SW 1271 (cell line): ENCODE measurements at regions not wholly inside any gene's neighbourhood (a gene's known extent, or its start where the extent isn't known, plus 50 kb on each side); places are given as distances from the start of the nearest gene placed in this dataset.

Experiments used
- DNase-seq, 2 experiments: peaks; one replicate each; lab custom pipeline; 2025; lab: John Stamatoyannopoulos, UW

GRCh38 chr2:55973673-55974072 is 50.1 kb upstream of the EFEMP1 start:
- DNase-seq = no peak

- DNase-seq = no peak
These were observed 53.1 kb upstream of the EFEMP1 start for GRCh38 chr2:55976681-55977080.

GRCh38 chr2:55985406-55985805 is 61.8 kb upstream of the EFEMP1 start:
- no peak for DNase-seq

GRCh38 chr2:55986001-55986400 is 62.4 kb upstream of the EFEMP1 start:
- no peak for DNase-seq

- DNase-seq = no peak
These were observed 63.3 kb upstream of the EFEMP1 start for GRCh38 chr2:55986700-55987440.

DNA sequence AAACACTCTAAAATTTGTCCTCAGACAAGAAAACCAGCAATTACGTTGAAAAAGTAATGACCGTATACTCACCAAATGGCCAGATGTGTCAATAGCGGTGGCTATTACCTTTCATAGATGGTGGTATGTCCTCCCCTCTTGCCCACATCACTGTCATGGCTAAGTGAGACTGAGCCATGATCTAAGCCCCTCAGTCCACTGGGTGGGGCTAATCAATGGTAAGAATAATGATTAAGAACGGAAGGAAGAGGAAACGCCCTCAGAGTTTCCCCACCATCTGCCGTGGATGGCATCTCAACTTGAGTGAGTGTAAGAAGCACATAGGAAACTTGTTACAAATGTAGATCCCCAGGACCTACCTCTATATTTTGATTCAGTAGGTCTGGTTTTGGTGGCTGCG is 65.8 kb upstream of the EFEMP1 start:
- DNase-seq = no peak

GRCh38 chr2:55992455-55992854 is 68.9 kb upstream of the EFEMP1 start:
- DNase-seq = peak; percentile 63 to 81

DNA sequence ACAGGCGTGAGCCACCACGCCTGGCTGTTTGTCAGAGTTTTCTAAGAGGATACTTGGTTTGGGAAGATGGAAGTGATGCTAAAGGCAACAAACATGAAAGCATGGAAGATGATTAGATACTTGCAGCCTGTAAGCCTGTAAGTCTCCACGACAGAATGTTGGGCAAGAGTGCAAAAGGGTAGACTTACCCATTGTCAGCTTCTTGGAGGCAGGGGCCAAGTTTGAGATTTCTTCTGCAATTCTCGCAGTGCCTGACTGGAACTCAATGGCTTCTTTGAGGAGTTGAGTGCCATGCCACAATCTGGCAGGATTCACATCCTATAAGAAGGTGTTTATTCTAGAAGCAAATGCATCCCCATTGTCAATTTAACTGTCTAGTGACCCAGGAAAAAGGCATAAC is 70.1 kb upstream of the EFEMP1 start:
- DNase-seq = no peak

DNA sequence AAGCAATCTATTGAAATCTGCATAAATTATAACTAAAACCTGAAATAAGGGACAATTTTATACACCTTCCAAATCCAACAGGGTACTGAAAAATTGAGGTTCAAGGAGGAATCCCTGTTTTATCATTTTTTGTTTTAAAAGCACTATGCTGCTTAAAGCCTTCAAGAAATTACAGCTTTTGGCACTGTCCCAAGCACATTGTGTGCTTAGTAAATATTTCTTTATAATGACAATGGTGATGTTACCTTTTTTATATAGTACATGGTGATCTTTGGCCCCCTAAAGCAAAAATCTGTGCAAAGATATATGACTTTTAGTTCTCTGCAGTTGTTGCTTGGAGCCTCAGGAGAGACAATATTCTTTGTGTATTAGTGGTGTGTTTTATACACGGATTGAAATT is 71.6 kb upstream of the EFEMP1 start:
- DNase-seq = no peak

DNA sequence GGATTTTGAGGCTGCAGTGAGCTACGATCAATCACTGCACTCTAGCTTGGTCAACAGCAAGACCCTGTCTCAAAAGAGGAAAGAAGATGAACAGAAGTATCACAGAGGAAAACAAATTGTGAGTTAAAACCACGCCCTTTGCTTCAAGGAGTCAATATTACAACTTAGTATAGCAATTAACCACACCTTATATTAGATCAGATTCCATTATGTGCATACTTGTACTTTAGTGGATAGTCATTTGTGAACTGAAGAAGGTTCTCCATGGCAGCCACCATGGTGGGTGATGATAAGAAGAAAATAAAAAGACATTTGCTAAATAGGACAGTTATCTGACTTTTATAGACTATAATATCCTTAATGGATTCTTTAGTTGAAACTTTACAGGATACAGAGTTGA is 72.3 kb upstream of the EFEMP1 start:
- DNase-seq = no peak

GRCh38 chr2:55999231-55999630 is 75.6 kb upstream of the EFEMP1 start:
- DNase-seq = no peak

DNA sequence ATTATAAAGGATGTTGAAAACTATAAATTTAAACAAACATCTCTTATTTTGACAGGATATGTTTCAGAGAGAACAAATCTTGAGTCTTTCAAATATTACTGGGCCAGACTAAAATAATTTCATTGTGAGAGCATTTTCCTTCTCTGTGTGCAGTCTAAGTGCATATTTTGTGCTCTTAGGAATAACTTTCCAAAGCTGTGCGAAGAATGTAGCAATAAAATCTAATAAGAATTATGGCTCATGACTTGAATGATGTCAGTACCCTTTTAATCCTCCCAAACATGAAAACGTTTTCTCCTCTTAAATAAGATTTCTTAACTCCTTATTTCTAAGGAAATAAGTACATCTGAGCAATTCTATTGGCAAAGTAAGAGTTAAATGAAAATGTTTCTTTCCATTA is 76.2 kb upstream of the EFEMP1 start:
- DNase-seq = no peak

DNA sequence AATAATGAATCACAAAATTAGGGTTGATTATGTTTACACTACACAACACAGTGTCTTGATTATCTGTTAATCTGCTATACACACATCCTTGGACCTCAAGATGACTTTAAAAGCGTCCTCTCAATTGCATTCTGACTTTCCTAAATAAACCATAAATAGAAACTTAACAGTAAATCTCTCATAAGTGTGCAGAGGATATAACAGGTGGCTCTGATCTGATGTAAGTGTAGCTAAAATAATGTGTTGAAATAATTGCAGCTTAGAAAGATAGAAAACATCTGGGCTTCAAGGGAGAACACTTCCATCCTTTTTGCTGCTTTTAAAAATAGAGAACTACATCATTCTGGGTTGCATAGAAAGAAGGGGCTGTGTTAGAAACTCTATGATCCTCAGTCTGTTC is 78.4 kb upstream of the EFEMP1 start:
- no peak for DNase-seq

GRCh38 chr2:56008661-56009431 is 85.3 kb upstream of the EFEMP1 start:
- no peak for DNase-seq

- peak in 1 of 2 experiments; percentile 54 for DNase-seq
These were observed 86.3 kb upstream of the EFEMP1 start for GRCh38 chr2:56009758-56010458.

GRCh38 chr2:56011624-56012023 is 88.0 kb upstream of the EFEMP1 start:
- DNase-seq = no peak

GRCh38 chr2:56012221-56012765 is 88.7 kb upstream of the EFEMP1 start:
- no peak for DNase-seq

DNA sequence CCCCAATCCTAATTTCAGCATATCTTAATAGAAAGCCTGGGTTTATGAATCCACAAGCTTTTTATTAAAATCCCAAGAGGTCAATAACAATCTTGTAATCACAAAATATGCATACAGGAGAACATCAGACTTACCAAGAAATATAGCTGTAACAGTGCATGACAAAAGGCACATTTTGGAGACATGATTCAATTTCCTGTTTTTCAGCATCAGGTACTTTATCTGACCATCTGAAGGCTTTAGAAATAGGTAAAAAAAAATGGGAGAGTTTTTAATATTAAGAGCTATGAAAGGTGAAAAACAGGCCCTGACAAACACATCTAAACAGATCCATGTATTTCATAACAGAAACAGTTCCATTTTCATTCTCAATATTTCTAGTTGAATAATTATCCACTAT is 89.9 kb upstream of the EFEMP1 start:
- DNase-seq = no peak

GRCh38 chr2:56014046-56014730 is 90.6 kb upstream of the EFEMP1 start:
- DNase-seq = no peak

DNA sequence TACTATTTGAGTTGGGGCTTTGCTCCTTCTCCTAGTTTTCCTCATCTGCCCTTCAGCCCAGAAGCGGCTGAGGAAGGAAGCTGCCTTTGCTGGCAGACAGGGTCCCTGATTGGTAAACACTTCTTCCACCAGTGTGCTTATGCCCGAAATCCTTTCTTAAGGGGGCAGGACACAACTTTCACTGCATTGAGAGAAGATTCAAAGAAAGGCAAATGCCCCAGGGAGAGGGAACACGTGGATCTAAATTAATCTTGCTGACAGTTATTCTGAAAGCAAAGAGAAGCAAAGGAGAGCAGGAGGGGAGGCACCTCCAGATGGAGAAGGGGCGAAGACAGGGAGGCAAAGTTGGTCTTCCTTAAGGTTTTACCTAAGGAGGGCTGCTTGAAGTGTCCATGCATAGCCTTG is 92.1 kb upstream of the EFEMP1 start:
- no peak for DNase-seq

DNA sequence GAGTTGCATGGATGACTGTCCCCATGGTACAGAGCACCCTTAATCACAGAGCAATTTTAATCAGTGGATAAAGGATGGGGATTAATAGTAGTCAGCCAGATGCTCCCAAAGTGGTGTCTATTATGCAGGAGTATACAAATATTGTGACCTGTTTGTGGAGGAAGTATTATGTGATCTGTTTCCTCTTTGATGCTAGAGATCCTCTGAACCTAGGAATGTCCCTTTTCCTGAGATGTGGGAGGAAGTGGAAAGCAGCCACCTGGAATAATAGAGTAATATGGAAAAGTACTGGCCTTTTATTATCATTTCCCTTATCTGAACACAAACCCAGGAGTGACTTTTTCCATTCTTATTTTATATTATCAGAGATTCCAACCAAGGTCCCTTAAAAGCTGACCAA is 94.2 kb upstream of the EFEMP1 start:
- no peak for DNase-seq

GRCh38 chr2:56018267-56018666 is 94.7 kb upstream of the EFEMP1 start:
- DNase-seq = no peak
